Astrocyte of the cerebellum (primary cell): ENCODE measurements at regions not wholly inside any gene's neighbourhood (a gene's known extent, or its start where the extent isn't known, plus 50 kb on each side); places are given as distances from the start of the nearest gene placed in this dataset.
"Not testable (repeated sequence)": the region's sequence is repeated elsewhere in the genome, so short reads cannot be mapped to it uniquely, and the experiment has no call there.

Experiments used
- DNase-seq: peaks from one replicate; pipeline ENCODE4 v3.0.0-alpha.2; 2011; ENCODE audit warnings: low read depth
- H3K4me3 ChIP-seq: 2 replicates; pipeline ENCODE4 v1.5.1; 2011; ENCODE audit warnings: mild to moderate bottlenecking, low read depth, low read length, moderate library complexity
- in situ Hi-C: cut with HindIII; loops from 2 replicates; pipeline ENCODE4 v1.10.0; 2017; ENCODE audit warnings: low sequenced_read_pairs
- TF ChIP-seq, protein P1 (sequence below): IDR thresholded peaks from 2 replicates; pipeline ENCODE4 v1.5.1; 2012; ENCODE audit warnings: low read length, low read depth, moderate library complexity, mild to moderate bottlenecking; ENCODE audit errors: missing control alignments

GRCh38 chr11:106552694-106553203 lies 465.5 kb downstream of the GUCY1A2 start:
- in situ Hi-C loops: no loop called here
- TF ChIP-seq, protein P1, sequence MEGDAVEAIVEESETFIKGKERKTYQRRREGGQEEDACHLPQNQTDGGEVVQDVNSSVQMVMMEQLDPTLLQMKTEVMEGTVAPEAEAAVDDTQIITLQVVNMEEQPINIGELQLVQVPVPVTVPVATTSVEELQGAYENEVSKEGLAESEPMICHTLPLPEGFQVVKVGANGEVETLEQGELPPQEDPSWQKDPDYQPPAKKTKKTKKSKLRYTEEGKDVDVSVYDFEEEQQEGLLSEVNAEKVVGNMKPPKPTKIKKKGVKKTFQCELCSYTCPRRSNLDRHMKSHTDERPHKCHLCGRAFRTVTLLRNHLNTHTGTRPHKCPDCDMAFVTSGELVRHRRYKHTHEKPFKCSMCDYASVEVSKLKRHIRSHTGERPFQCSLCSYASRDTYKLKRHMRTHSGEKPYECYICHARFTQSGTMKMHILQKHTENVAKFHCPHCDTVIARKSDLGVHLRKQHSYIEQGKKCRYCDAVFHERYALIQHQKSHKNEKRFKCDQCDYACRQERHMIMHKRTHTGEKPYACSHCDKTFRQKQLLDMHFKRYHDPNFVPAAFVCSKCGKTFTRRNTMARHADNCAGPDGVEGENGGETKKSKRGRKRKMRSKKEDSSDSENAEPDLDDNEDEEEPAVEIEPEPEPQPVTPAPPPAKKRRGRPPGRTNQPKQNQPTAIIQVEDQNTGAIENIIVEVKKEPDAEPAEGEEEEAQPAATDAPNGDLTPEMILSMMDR: no peak
- no peak overlapping the region for H3K4me3 ChIP-seq
- no peak for DNase-seq

DNA sequence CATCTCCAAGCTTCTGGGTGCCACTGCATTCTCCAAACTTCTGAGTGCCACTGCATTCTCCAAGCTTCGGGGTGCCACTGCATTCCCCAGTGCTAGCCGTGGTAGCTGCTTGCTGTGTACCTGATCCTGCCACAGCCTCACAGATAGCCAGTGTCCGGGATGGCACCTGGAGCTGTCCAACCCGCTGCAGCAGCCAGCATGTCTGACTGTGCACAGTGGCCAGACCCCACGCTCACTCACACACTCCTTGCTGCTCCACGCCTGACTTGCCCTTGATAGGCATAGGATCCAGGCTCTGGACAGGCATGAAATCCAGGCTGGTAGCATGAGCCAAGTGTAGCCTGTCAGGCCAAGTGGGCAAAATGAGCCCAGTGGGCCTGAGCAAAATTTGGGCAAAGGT lies 465.0 kb downstream of the GUCY1A2 start:
- no peak for DNase-seq
- H3K4me3 ChIP-seq: no peak overlapping the region
- TF ChIP-seq, protein P1: no peak
- in situ Hi-C loops: no loop called here

DNA sequence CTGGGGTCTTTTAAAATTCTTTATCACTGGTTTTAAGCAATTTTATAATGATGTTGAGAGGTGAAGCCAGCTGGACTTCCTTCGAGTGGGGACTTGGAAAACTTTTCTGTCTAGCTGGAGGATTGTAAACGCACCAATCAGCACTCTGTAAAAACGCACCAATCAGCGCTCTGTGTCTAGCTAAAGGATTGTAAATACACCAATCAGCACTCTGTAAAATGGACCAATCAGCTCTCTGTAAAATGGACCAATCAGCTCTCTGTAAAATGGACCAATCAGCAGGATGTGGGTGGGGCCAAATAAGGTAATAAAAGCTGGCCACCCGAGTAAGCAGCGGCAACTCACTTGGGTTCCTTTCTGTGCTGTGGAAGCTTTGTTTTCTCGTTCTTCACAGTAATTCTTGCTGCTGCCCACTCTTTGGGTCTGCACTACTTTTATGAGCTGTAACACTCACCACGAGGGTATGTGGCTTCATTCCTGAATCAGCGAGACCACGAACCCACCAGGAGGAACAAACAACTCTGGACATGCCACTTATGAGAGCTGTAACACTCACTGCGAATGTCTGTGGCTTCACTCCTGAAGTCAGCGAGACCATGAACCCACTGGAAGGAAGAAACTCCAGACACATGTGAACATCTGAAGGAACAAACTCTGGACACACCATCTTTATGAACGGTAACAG lies 462.6 kb downstream of the GUCY1A2 start:
- H3K4me3 ChIP-seq, in situ Hi-C loops: not testable (repeated sequence)

DNA sequence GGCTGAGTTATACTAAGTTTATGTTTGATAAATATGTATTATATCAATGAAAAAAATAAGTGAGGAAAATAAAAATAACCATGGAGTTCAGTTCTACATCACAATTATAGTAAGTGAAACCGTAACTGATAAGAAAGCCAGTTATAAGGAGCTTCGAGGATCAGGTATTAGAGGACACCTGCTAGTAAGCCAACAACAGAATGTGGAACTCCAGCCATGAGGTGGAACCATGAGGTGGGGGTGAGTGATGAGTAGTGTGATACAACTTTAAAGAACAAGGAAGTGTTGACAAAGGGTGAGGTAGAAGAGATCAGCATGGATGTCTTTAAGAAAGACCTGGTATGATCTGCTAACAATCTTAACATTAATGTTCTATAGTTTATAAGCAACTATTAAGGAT lies 452.9 kb downstream of the GUCY1A2 start:
- no peak overlapping the region for H3K4me3 ChIP-seq
- in situ Hi-C loops: no loop called here
- DNase-seq: no peak
- TF ChIP-seq, protein P1: no peak

More for the DNA sequence above, 462.6 kb downstream of the GUCY1A2 start:
- DNase-seq: not testable (repeated sequence)

GRCh38 chr11:106568632-106569031 lies 449.6 kb downstream of the GUCY1A2 start:
- TF ChIP-seq, protein P1: no peak
- DNase-seq: no peak
- no peak overlapping the region for H3K4me3 ChIP-seq
- in situ Hi-C loops: no loop called here

DNA sequence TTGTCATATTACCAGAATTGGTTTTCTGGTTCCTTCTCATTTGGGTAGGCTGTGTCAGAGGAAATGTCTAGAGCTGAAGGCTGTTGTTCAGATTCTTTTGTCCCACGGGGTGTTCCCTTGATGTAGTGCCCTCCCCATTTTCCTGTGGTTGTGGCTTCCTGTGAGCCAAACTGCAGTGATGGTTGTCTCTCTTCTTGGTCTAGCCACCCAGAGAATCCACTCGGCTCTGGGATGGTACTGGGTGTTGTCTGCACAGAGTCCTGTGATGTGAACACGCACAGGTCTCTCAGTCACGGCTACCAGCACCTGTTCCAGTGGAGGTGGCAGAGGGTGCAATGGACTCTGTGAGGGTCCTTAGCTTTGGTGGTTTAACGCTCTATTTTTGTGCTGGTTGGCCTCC lies 440.9 kb downstream of the GUCY1A2 start:
- H3K4me3 ChIP-seq, DNase-seq, in situ Hi-C loops: not testable (repeated sequence)

- no peak for DNase-seq
- in situ Hi-C loops: no loop called here
- TF ChIP-seq, protein P1: no peak
- H3K4me3 ChIP-seq: no peak overlapping the region
These were observed 436.9 kb downstream of the GUCY1A2 start for GRCh38 chr11:106581399-106581798.
